Brain microvascular endothelial cell (primary cell): ENCODE measurements at regions not wholly inside any gene's neighbourhood (a gene's known extent, or its start where the extent isn't known, plus 50 kb on each side); places are given as distances from the start of the nearest gene placed in this dataset.

Source experiments
- DNase-seq: peaks from one replicate; pipeline ENCODE4 v3.0.0-alpha.2; 2020
- H3K27ac ChIP-seq: fragments of 250-450 bp; sonication (Bioruptor Pico); 2 replicates; pipeline ENCODE4 v1.5.1; 2020; ENCODE audit warnings: mild to moderate bottlenecking, moderate library complexity
- H3K27me3 ChIP-seq: fragments of 250-450 bp; sonication (Bioruptor Pico); replicated peaks from 2 replicates; pipeline ENCODE4 v1.5.1; 2020; ENCODE audit warnings: mild to moderate bottlenecking
- H3K36me3 ChIP-seq: fragments of 250-450 bp; sonication (Bioruptor Pico); replicated peaks from 2 replicates; pipeline ENCODE4 v1.5.1; 2020; ENCODE audit warnings: mild to moderate bottlenecking
- H3K4me3 ChIP-seq: 2 replicates; pipeline ENCODE4 v1.5.1; 2011; ENCODE audit warnings: low read depth, mild to moderate bottlenecking, control low read depth, low read length, moderate library complexity
- in situ Hi-C: cut with HindIII; loops from 2 replicates; pipeline ENCODE4 v1.10.0; 2017; ENCODE audit warnings: low sequenced_read_pairs, low pct_ligation_motif_present
- TF ChIP-seq, protein P1 (sequence below): IDR thresholded peaks from 2 replicates; pipeline ENCODE4 v1.5.1; 2011; ENCODE audit warnings: low read depth, mild to moderate bottlenecking, moderate library complexity, low read length, control low read depth, inconsistent platforms; ENCODE audit errors: missing control alignments

DNA sequence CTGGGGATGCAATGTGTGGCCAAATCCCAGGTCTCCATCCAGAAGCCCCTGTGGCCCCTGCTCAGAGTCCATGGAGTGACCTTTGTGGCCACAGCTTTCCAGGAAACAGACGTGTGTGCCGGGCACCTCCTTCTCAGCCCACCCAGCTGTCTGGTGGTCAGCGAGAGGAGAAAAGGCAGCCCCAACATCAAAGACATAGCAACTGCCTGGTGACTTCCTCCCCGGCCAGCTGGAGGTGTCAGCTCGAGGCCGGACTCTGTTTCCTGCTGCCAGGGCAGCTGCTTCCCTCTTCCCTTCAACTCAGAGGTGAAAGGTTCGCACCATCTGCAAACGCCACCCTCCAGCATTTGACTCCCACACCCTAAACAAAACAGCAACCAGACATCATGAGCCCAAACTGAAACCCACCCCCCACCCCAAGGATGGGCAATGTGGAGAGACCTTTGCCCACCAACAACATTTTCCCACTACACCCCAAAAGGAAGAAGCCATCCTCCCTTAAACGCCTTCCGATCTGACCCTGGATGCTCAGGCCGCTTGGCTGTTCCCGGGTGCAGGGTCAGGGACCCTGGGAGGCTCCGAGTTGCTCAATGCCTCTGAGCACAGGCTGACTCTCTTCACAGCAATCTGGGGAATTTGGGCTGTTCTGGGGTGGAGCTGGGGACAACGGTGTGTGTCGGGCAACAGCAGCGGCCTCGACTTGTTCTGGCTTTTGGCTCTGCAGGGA, 162.3 kb downstream of the PSMG1 start:
- peak; percentile 47 for DNase-seq
- no peak overlapping the region for H3K4me3 ChIP-seq
- H3K36me3 ChIP-seq: no peaks in the 10 kb centered on the region
- in situ Hi-C loops: no loop called here
- TF ChIP-seq, protein P1, sequence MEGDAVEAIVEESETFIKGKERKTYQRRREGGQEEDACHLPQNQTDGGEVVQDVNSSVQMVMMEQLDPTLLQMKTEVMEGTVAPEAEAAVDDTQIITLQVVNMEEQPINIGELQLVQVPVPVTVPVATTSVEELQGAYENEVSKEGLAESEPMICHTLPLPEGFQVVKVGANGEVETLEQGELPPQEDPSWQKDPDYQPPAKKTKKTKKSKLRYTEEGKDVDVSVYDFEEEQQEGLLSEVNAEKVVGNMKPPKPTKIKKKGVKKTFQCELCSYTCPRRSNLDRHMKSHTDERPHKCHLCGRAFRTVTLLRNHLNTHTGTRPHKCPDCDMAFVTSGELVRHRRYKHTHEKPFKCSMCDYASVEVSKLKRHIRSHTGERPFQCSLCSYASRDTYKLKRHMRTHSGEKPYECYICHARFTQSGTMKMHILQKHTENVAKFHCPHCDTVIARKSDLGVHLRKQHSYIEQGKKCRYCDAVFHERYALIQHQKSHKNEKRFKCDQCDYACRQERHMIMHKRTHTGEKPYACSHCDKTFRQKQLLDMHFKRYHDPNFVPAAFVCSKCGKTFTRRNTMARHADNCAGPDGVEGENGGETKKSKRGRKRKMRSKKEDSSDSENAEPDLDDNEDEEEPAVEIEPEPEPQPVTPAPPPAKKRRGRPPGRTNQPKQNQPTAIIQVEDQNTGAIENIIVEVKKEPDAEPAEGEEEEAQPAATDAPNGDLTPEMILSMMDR: no peak
- no peak overlapping the region for H3K27ac ChIP-seq
- no peaks in the 10 kb centered on the region for H3K27me3 ChIP-seq

DNA sequence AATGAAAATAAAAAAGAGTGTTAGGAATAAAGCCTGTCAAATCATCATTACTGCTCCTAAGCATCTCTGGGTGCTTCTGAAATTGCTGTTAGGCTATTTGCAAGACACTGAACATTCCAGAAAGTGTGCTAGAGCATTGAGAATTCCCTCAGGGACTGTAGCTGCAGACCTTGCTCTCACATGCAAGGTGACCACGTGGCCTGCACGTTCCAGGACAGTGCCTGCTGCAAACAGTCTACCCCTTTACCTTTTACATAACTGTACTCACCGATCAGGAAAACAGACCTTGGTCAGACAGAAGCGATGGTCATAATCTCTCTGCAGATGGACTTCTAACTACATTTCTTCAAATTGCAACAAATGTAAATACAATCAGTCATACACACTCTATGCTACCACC, 164.5 kb downstream of the PSMG1 start:
- H3K36me3 ChIP-seq: no peaks in the 10 kb centered on the region
- H3K4me3 ChIP-seq: no peak overlapping the region
- H3K27ac ChIP-seq: no peak overlapping the region
- no peaks in the 10 kb centered on the region for H3K27me3 ChIP-seq
- in situ Hi-C loops: no loop called here
- DNase-seq: no peak
- TF ChIP-seq, protein P1: no peak

DNA sequence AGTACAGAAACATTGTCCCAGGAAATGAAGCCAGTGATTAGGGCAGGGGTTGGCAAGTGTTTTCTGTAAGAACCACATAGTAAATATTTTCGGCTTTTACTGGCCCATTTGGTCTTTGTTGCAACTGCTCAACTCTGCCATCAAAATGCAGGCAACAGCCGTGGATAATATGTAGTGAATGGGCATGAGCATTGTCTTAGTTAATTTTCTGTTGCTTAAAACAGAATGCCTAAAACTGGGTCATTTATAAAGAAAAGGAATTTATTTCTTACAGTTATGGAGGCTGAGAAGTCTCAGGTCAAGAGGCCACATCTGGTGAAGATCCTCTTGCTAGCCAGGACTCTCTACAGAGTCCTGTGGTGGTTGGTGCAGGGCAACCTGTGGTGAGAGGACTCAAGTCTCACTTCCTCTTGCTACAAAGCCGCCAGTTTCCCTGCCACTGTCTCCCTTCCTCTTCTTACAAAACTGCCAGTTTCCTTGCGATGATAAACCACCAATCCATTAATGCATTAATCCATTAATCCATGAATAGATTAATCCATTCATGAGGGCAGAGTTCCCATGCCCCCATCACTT, 166.4 kb downstream of the PSMG1 start:
- H3K36me3 ChIP-seq: no peaks in the 10 kb centered on the region
- H3K4me3 ChIP-seq: no peak overlapping the region
- H3K27me3 ChIP-seq: no peaks in the 10 kb centered on the region
- in situ Hi-C loops: no loop called here
- H3K27ac ChIP-seq: no peak overlapping the region
- no peak for DNase-seq
- TF ChIP-seq, protein P1: no peak

DNA sequence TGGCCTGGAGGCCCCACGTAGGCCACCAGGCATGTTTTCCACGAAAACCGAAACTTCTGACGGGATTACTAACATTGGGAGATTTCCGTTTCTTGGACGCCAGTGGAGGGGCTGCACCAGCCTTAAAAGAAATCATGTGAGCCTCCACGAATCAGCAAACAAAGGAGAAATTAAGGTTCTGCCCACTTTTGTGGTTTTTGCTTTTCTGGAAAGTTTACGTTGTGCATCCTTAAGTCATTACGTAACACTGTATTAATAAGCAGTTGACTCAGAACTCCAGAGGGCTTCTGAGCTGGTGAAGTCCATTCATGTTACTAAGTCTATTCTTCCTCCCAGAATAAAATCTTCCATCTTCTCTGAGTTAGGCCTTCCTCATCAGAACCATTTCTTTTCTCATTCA, 168.5 kb downstream of the PSMG1 start:
- H3K27ac ChIP-seq: peak overlapping the region; percentile 59
- in situ Hi-C loops: no loop called here
- peak; percentile 85 for DNase-seq

DNA sequence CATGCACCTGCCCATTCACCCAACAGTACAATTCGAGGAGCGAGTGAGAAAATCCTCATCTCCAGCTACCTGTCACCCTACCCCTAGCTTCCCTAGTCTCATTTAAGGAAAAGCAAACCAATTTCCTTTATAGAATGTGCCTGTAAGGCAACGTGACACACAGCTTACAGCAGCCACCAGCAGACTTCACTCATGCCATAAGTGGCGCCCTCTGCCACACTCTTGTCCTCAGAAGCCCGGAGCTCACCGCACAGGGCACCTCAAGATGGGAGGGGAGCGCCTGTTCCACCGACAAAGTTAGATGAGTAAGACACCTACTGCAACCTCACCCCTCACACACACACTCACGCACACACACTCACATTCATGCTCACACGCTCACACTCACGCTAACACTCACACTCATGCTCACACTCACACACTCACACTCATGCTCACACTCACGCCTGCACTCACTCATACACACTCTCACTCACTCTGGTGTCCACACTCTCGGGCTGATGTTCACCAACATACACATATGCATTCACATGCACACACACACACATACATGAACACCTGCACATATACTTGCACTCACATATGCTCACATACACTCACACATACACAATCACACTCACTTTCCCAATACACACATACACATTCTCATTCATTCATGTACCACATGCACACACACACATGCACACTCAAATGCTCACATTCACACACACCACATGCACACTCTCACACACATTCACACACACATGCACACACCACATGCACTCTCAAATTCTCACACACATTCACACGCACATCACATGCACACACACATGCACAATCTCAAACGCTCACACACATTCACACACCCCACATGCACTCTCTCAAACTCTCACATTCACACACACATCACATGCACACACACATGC, 170.7 kb downstream of the PSMG1 start:
- in situ Hi-C loops: no loop called here
- DNase-seq: no peak
- H3K4me3 ChIP-seq: no peak overlapping the region
- H3K27ac ChIP-seq: no peak overlapping the region
- no peaks in the 10 kb centered on the region for H3K36me3 ChIP-seq
- H3K27me3 ChIP-seq: no peaks in the 10 kb centered on the region
- TF ChIP-seq, protein P1: no peak

More for the DNA sequence above, 168.5 kb downstream of the PSMG1 start:
- Histone ChIP-seq H3K36me3 (no peaks in the 10 kb centered on the region), H3K27me3 (no peaks in the 10 kb centered on the region), H3K4me3 (peak overlapping the region; percentile 30)
- TF ChIP-seq, protein P1: no peak
